IMR-90 (cell line): ENCODE measurements at regions not wholly inside any gene's neighbourhood (a gene's known extent, or its start where the extent isn't known, plus 50 kb on each side); places are given as distances from the start of the nearest gene placed in this dataset.

Source experiments
- ATAC-seq: fragments of 200-7000 bp; cut with Tn5 transposase; 2 replicates; pipeline ENCODE4 v1.9.1; 2020; ENCODE audit warnings: low read depth, mild to moderate bottlenecking, moderate library complexity
- BruUV-seq: library from RNA; stranded (reverse); fragments of 400-500 nt; replicated peaks from 2 replicates; lab custom pipeline; 2021; lab: Mats Ljungman, UMichigan
- CTCF ChIA-PET: fragments of 300-600 bp; formaldehyde crosslinking; extraction: SDS; loops from one replicate; lab custom pipeline; 2021; ENCODE audit warnings: antibody characterized with exemption; lab: Yijun Ruan, JAX
- POLR2A ChIA-PET: fragments of 300-600 bp; sonication (Branson Sonifier 250); formaldehyde crosslinking; loops from one replicate; lab custom pipeline; 2022; ENCODE audit warnings: antibody characterized with exemption; ENCODE audit not compliant: unreplicated experiment; lab: Charles Lee
- DNase-seq: peaks from one replicate; pipeline ENCODE4 v3.0.0; 2013
- H2AFZ ChIP-seq: replicated peaks from 2 replicates; pipeline ENCODE3; 2013; ENCODE audit warnings: low read length, mild to moderate bottlenecking; ENCODE audit not compliant: poor library complexity
- H2AK5ac ChIP-seq: 2 replicates; pipeline ENCODE4 v1.6.1; 2013; ENCODE audit warnings: low read depth, low read length, inconsistent platforms
- H2AK9ac ChIP-seq: replicated peaks from 2 replicates; pipeline ENCODE3; 2013; ENCODE audit warnings: mild to moderate bottlenecking, low read depth, low read length, moderate library complexity; ENCODE audit not compliant: poor library complexity
- H2BK120ac ChIP-seq: 2 replicates; pipeline ENCODE4 v1.6.1; 2013; ENCODE audit warnings: low read depth, low read length, inconsistent platforms
- H2BK15ac ChIP-seq: 3 replicates; pipeline ENCODE4 v1.6.1; 2013; ENCODE audit warnings: low read depth, low read length, inconsistent platforms
- H2BK20ac ChIP-seq: 2 replicates; pipeline ENCODE4 v1.6.1; 2013; ENCODE audit warnings: low read depth, mild to moderate bottlenecking, inconsistent platforms, low read length, moderate library complexity
- H2BK5ac ChIP-seq: 2 replicates; pipeline ENCODE4 v1.6.1; 2013; ENCODE audit warnings: mild to moderate bottlenecking, low read depth, low read length, inconsistent platforms; ENCODE audit not compliant: poor library complexity, severe bottlenecking
- H3K14ac ChIP-seq: replicated peaks from 2 replicates; pipeline ENCODE4 v1.6.1; 2013; ENCODE audit warnings: low read depth, low read length, inconsistent platforms
- H3K18ac ChIP-seq: 2 replicates; pipeline ENCODE4 v1.6.1; 2013; ENCODE audit warnings: low read depth, low read length, control low read depth
- H3K23ac ChIP-seq: 2 replicates; pipeline ENCODE4 v1.6.1; 2013; ENCODE audit warnings: low read depth, low read length, inconsistent platforms
- H3K27ac ChIP-seq: 2 replicates; pipeline ENCODE4 v1.5.1; 2013; ENCODE audit warnings: mild to moderate bottlenecking, control low read depth, low read length; ENCODE audit not compliant: insufficient read depth
- H3K27me3 ChIP-seq: 2 replicates; pipeline ENCODE4 v1.6.1; 2013; ENCODE audit warnings: low read length; ENCODE audit not compliant: control insufficient read depth, insufficient read depth
- H3K36me3 ChIP-seq: 2 replicates; pipeline ENCODE4 v1.6.1; 2013; ENCODE audit warnings: low read length, mixed read lengths; ENCODE audit not compliant: control insufficient read depth, insufficient read depth
- H3K4ac ChIP-seq: 2 replicates; pipeline ENCODE4 v1.6.1; 2013; ENCODE audit warnings: low read depth, low read length, inconsistent platforms
- H3K4me1 ChIP-seq: 2 replicates; pipeline ENCODE4 v1.6.1; 2013; ENCODE audit warnings: low read length, mixed read lengths; ENCODE audit not compliant: control insufficient read depth, insufficient read depth
- H3K4me2 ChIP-seq: 2 replicates; pipeline ENCODE4 v1.6.1; 2013; ENCODE audit warnings: low read depth, mild to moderate bottlenecking, control low read depth, low read length, moderate library complexity
- H3K4me3 ChIP-seq: 2 replicates; pipeline ENCODE4 v1.5.1; 2013; ENCODE audit warnings: low read depth, mild to moderate bottlenecking, control low read depth, low read length, moderate library complexity; ENCODE audit not compliant: insufficient read depth
- H3K56ac ChIP-seq: 2 replicates; pipeline ENCODE4 v1.6.1; 2013; ENCODE audit warnings: low read length, inconsistent platforms; ENCODE audit not compliant: insufficient read depth; ENCODE audit errors: extremely low read depth
- H3K79me1 ChIP-seq, 2 experiments: 2 replicates each; pipeline ENCODE4 v1.6.1; 2013; ENCODE audit warnings: low read length in 2 of 2, inconsistent platforms in 1 of 2, low read depth in 1 of 2
- H3K9ac ChIP-seq: 2 replicates; pipeline ENCODE4 v1.6.1; 2013; ENCODE audit warnings: low read depth, low read length, control low read depth
- H3K9me1 ChIP-seq: 2 replicates; pipeline ENCODE4 v1.6.1; 2013; ENCODE audit warnings: low read length, inconsistent platforms; ENCODE audit not compliant: insufficient read depth
- H3K9me3 ChIP-seq: 2 replicates; pipeline ENCODE4 v1.6.1; 2013; ENCODE audit warnings: low read length; ENCODE audit not compliant: control insufficient read depth, insufficient read depth
- H4K20me1 ChIP-seq: 2 replicates; pipeline ENCODE4 v1.6.1; 2013; ENCODE audit warnings: low read length, inconsistent platforms; ENCODE audit not compliant: insufficient read depth
- H4K5ac ChIP-seq: 2 replicates; pipeline ENCODE4 v1.6.1; 2013; ENCODE audit warnings: mild to moderate bottlenecking, low read depth, low read length, control low read depth
- H4K8ac ChIP-seq, 2 experiments: 2 replicates each; pipeline ENCODE4 v1.6.1; 2013; ENCODE audit warnings: low read depth in 2 of 2, low read length in 2 of 2, control low read depth in 1 of 2, inconsistent platforms in 1 of 2
- H4K91ac ChIP-seq: 2 replicates; pipeline ENCODE4 v1.6.1; 2013; ENCODE audit warnings: low read depth, low read length, inconsistent platforms; ENCODE audit not compliant: insufficient read depth
- BHLHE40 ChIP-seq: fragments of 150-350 bp; IDR thresholded peaks from 2 replicates; pipeline ENCODE4 v1.6.1; 2016; ENCODE audit warnings: mild to moderate bottlenecking, low read depth, low read length
- CEBPB ChIP-seq: IDR thresholded peaks from 2 replicates; pipeline ENCODE4 v1.6.1; 2012; ENCODE audit warnings: low read depth, low read length, improper control_type of control experiment
- CHD1 ChIP-seq: IDR thresholded peaks from 2 replicates; pipeline ENCODE4 v1.6.1; 2012; ENCODE audit warnings: low read depth, low read length, improper control_type of control experiment
- FOS ChIP-seq: fragments of 150-350 bp; IDR thresholded peaks from 2 replicates; pipeline ENCODE4 v1.6.1; 2016; ENCODE audit warnings: low read depth, low read length
- MAFK ChIP-seq: IDR thresholded peaks from 2 replicates; pipeline ENCODE4 v1.6.1; 2012; ENCODE audit warnings: low read depth, low read length, improper control_type of control experiment
- MAZ ChIP-seq: IDR thresholded peaks from 2 replicates; pipeline ENCODE4 v1.6.1; 2012; ENCODE audit warnings: low read depth, mild to moderate bottlenecking, low read length, improper control_type of control experiment, moderate library complexity, borderline replicate concordance
- MXI1 ChIP-seq: IDR thresholded peaks from 2 replicates; pipeline ENCODE4 v1.6.1; 2012; ENCODE audit warnings: low read depth, mild to moderate bottlenecking, low read length, moderate library complexity, borderline replicate concordance
- NFE2L2 ChIP-seq: fragments of 150-350 bp; IDR thresholded peaks from 2 replicates; pipeline ENCODE4 v1.6.1; 2016; ENCODE audit warnings: low read depth, mild to moderate bottlenecking, low read length
- POLR2A ChIP-seq: IDR thresholded peaks from 2 replicates; pipeline ENCODE4 v1.6.1; 2012; ENCODE audit warnings: mild to moderate bottlenecking, low read depth, low read length
- RAD21 ChIP-seq: IDR thresholded peaks from 2 replicates; pipeline ENCODE4 v1.6.1; 2012; ENCODE audit warnings: low read length, improper control_type of control experiment
- RCOR1 ChIP-seq: IDR thresholded peaks from 2 replicates; pipeline ENCODE4 v1.6.1; 2012; ENCODE audit warnings: mild to moderate bottlenecking, low read length, improper control_type of control experiment; ENCODE audit not compliant: insufficient replicate concordance
- RFX5 ChIP-seq: IDR thresholded peaks from 2 replicates; pipeline ENCODE4 v1.8.0; 2012; ENCODE audit warnings: low read depth, mild to moderate bottlenecking, low read length, moderate library complexity
- SMC3 ChIP-seq: fragments of 150-350 bp; IDR thresholded peaks from 2 replicates; pipeline ENCODE4 v1.6.1; 2016; ENCODE audit warnings: low read depth, mild to moderate bottlenecking, antibody characterized with exemption, low read length, moderate library complexity
- WGBS, 2 experiments: methylation state at CpG; one replicate each; pipeline versions ENCODE4 v1.1.5 to v1.1.7; 2013; ENCODE audit warnings: missing lambda C conversion rate in 2 of 2; ENCODE audit not compliant: insufficient read length in 1 of 2; ENCODE audit errors: extremely low coverage in 2 of 2; 5-methylcytosine and 5-hydroxymethylcytosine counted together
- dilution Hi-C: fragments of 300-500 bp; cut with HindIII; formaldehyde crosslinking; loops from one replicate; pipeline ENCODE4 v1.14.3; 2018; ENCODE audit warnings: low sequenced_read_pairs; ENCODE audit not compliant: unreplicated experiment
- in situ Hi-C: fragments of 300-500 bp; cut with MboI; formaldehyde crosslinking; loops from 3 replicates; pipeline ENCODE4 v1.14.3; 2019; ENCODE audit warnings: low sequenced_read_pairs, inconsistent platforms, mixed read lengths
- intact Hi-C: fragments of 100-400 bp; cut with micrococcal nuclease; formaldehyde crosslinking; loops from 2 replicates; pipeline ENCODE4 v1.10.0; 2022
- TF ChIP-seq, protein P1 (sequence below): fragments of 150-350 bp; IDR thresholded peaks from 2 replicates; pipeline ENCODE4 v1.6.1; 2016; ENCODE audit warnings: low read depth, mild to moderate bottlenecking, low read length, moderate library complexity, borderline replicate concordance
- TF ChIP-seq, protein P2 (sequence below): fragments of 150-350 bp; IDR thresholded peaks from 2 replicates; pipeline ENCODE4 v1.6.1; 2017; ENCODE audit warnings: mild to moderate bottlenecking, antibody characterized with exemption, low read length, low read depth
- TF ChIP-seq, protein P3 (sequence below): conservative IDR thresholded peaks from 2 replicates; pipeline ENCODE4 v1.5.1; 2012; ENCODE audit warnings: mild to moderate bottlenecking, low read depth, low read length, improper control_type of control experiment

DNA sequence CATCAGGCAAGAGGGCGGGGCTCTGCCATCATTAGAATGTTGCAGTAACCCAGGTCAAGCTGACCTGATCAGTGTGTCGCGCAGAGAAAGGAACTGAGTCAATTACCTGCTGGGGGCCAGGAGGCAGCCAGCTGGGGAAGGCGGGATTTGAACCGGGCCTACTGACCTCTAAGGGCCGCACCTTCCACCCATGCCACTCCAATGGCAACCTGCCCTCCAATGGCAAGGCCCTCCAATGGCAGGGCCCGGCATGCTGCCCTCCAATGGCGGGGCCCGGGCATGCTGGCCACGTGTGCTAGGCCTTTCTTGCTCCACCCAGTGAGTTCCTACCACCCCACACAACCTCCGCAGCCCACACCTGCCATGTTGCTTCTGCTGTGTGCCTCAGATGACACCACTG is 407.6 kb downstream of the CTTN start:
- H4K91ac ChIP-seq = no peak overlapping the region
- H2BK15ac ChIP-seq = no peak overlapping the region
- no peak overlapping the region for H3K18ac ChIP-seq
- no peak overlapping the region for H3K4me3 ChIP-seq
- no peak overlapping the region for H2BK20ac ChIP-seq
- TF ChIP-seq POLR2A (no peak), RAD21 (no peak), MXI1 (no peak), NFE2L2 (no peak), CEBPB (no peak), MAZ (no peak), FOS (no peak), RCOR1 (no peak), CHD1 (no peak), BHLHE40 (no peak), SMC3 (no peak), RFX5 (no peak), MAFK (no peak)
- TF ChIP-seq, protein P1, sequence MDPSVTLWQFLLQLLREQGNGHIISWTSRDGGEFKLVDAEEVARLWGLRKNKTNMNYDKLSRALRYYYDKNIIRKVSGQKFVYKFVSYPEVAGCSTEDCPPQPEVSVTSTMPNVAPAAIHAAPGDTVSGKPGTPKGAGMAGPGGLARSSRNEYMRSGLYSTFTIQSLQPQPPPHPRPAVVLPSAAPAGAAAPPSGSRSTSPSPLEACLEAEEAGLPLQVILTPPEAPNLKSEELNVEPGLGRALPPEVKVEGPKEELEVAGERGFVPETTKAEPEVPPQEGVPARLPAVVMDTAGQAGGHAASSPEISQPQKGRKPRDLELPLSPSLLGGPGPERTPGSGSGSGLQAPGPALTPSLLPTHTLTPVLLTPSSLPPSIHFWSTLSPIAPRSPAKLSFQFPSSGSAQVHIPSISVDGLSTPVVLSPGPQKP = no peak
- TF ChIP-seq, protein P2, sequence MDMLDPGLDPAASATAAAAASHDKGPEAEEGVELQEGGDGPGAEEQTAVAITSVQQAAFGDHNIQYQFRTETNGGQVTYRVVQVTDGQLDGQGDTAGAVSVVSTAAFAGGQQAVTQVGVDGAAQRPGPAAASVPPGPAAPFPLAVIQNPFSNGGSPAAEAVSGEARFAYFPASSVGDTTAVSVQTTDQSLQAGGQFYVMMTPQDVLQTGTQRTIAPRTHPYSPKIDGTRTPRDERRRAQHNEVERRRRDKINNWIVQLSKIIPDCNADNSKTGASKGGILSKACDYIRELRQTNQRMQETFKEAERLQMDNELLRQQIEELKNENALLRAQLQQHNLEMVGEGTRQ = no peak
- TF ChIP-seq, protein P3, sequence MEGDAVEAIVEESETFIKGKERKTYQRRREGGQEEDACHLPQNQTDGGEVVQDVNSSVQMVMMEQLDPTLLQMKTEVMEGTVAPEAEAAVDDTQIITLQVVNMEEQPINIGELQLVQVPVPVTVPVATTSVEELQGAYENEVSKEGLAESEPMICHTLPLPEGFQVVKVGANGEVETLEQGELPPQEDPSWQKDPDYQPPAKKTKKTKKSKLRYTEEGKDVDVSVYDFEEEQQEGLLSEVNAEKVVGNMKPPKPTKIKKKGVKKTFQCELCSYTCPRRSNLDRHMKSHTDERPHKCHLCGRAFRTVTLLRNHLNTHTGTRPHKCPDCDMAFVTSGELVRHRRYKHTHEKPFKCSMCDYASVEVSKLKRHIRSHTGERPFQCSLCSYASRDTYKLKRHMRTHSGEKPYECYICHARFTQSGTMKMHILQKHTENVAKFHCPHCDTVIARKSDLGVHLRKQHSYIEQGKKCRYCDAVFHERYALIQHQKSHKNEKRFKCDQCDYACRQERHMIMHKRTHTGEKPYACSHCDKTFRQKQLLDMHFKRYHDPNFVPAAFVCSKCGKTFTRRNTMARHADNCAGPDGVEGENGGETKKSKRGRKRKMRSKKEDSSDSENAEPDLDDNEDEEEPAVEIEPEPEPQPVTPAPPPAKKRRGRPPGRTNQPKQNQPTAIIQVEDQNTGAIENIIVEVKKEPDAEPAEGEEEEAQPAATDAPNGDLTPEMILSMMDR = no peak
- ChIA-PET POLR2A (no interaction called here), CTCF (no interaction called here)
- no peak overlapping the region for H3K56ac ChIP-seq
- H3K9me1 ChIP-seq = no peaks in the 10 kb centered on the region
- no peak overlapping the region for H3K14ac ChIP-seq
- in situ Hi-C loops = no loop called here
- H2AK9ac ChIP-seq = no peak overlapping the region
- H3K27ac ChIP-seq = no peak overlapping the region
- no peak overlapping the region for H3K9ac ChIP-seq
- no TSS peak for BruUV-seq
- no peaks in the 10 kb centered on the region for H3K27me3 ChIP-seq
- H2BK120ac ChIP-seq = no peak overlapping the region
- no peaks in the 10 kb centered on the region; the same call in 1 of the 2 replicates for H4K20me1 ChIP-seq
- H2AK5ac ChIP-seq = no peak overlapping the region
- H2BK5ac ChIP-seq = no peak overlapping the region
- peaks cover 1% of the 10 kb centered on the region; the same call in 1 of the 2 replicates for H3K36me3 ChIP-seq
- no peak overlapping the region for H3K4me2 ChIP-seq
- WGBS, 2 experiments = 84% methylated on average over 6 of the region's 11 CpGs; no CpG with 5 or more reads in 1 of the 2 experiments
- ATAC-seq (no peak), DNase-seq (no peak)
- H4K8ac ChIP-seq = no peak overlapping the region
- intact Hi-C loops = no loop called here
- H3K4me1 ChIP-seq = no peaks in the 10 kb centered on the region
- no peak overlapping the region for H3K4ac ChIP-seq
- no peak overlapping the region for H3K23ac ChIP-seq
- H2AFZ ChIP-seq = no peak overlapping the region
- no peaks in the 10 kb centered on the region; the same call in 1 of the 2 replicates for H3K9me3 ChIP-seq
- H4K5ac ChIP-seq = no peak overlapping the region
- H3K79me1 ChIP-seq = no peaks in the 10 kb centered on the region
- dilution Hi-C loops = no loop called here
